ENCODE measurements at regions not wholly inside any gene's neighbourhood (a gene's known extent, or its start where the extent isn't known, plus 50 kb on each side); places are given as distances from the start of the nearest gene placed in this dataset.

- Histone ChIP-seq H3K27ac (ENCODE audit: low read depth, low read length) (no peak overlapping the region), H3K9ac (ENCODE audit: low read length in 5 of 5) (no peak overlapping the region), H3K36me3 (ENCODE audit: control insufficient read depth in 5 of 5, insufficient read depth in 5 of 5, low read length in 5 of 5) (no peaks in the 10 kb centered on the region), H3K9me3 (ENCODE audit: control insufficient read depth in 5 of 5, low read length in 5 of 5) (no peaks in the 10 kb centered on the region), H3K4me3 (ENCODE audit: low read depth in 1 of 5, low read length in 5 of 5) (no peak overlapping the region), H3K4me1 (ENCODE audit: control insufficient read depth in 5 of 5, insufficient read depth in 5 of 5, low read length in 5 of 5) (no peaks in the 10 kb centered on the region), H3K27me3 (ENCODE audit: control insufficient read depth in 5 of 5, insufficient read depth in 4 of 5, low read length in 5 of 5) (no peaks in the 10 kb centered on the region)
Measured at GRCh38 chr13:89011615-89012014, 1340.4 kb downstream of the SLITRK5 start.

DNA sequence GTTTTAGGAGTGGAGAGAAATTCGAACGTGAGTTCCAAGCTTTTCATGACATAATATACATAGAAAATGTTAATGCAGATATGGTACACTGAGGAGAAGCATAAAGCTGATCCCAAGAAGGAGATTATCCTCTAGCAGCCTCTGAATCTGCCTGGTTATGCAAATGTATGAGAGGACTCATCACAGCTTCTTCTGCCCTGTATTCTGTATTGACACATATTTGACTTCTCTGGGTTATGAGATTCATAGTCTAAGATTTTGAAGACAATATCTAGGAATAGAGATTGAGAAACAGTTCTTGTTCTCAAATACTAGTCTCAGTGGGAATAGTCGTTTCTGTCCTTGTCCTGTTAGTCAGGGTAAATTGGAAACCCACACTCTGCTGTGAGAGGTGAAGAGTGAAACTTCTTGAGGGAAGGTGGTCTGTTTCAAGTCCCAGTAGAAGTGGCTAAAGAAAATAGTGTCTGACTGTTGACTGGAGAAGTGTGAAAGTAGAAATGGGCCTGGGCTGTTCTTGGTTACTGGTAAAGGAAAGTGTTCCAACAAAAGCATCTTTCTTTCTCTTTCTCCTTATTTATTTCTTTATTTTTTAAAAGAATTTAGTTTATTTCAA, 1356.6 kb downstream of the SLITRK5 start:
- Histone ChIP-seq H3K27me3 (ENCODE audit: control insufficient read depth in 5 of 5, insufficient read depth in 4 of 5, low read length in 5 of 5) (no peaks in the 10 kb centered on the region), H3K27ac (ENCODE audit: low read depth, low read length) (no peak overlapping the region), H3K4me1 (ENCODE audit: control insufficient read depth in 5 of 5, insufficient read depth in 5 of 5, low read length in 5 of 5) (no peaks in the 10 kb centered on the region), H3K9ac (ENCODE audit: low read length in 5 of 5) (no peak overlapping the region), H3K9me3 (ENCODE audit: control insufficient read depth in 5 of 5, low read length in 5 of 5) (peaks cover 0 to 5% (median 0%) of the 10 kb centered on the region in 5 donors), H3K4me3 (ENCODE audit: low read depth in 1 of 5, low read length in 5 of 5) (no peak overlapping the region), H3K36me3 (ENCODE audit: control insufficient read depth in 5 of 5, insufficient read depth in 5 of 5, low read length in 5 of 5) (no peaks in the 10 kb centered on the region)

DNA sequence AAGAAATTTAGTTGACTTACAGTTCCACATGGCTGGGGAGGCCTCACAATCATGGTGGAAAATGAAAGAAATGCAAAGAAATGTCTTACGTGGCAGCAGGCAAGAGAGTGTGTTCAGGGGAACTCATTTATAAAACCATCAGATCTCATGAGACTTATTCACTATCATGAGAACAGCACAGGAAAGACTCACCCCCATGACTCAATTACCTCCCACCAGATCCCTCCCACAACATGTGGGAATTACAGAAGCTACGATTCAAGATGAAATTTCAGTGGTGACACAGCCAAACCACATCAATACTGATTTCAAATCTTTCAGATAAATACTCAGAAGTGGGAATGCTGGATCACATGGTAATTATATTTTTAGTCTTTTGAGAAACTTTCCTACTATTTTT, 1357.9 kb downstream of the SLITRK5 start:
- Histone ChIP-seq H3K36me3 (ENCODE audit: control insufficient read depth in 5 of 5, insufficient read depth in 5 of 5, low read length in 5 of 5) (no peaks in the 10 kb centered on the region), H3K9ac (ENCODE audit: low read length in 5 of 5) (no peak overlapping the region), H3K4me3 (ENCODE audit: low read depth in 1 of 5, low read length in 5 of 5) (no peak overlapping the region), H3K27me3 (ENCODE audit: control insufficient read depth in 5 of 5, insufficient read depth in 4 of 5, low read length in 5 of 5) (no peaks in the 10 kb centered on the region), H3K4me1 (ENCODE audit: control insufficient read depth in 5 of 5, insufficient read depth in 5 of 5, low read length in 5 of 5) (no peaks in the 10 kb centered on the region), H3K27ac (ENCODE audit: low read depth, low read length) (no peak overlapping the region), H3K9me3 (ENCODE audit: control insufficient read depth in 5 of 5, low read length in 5 of 5) (peaks cover 0 to 12% (median 8%) of the 10 kb centered on the region in 5 donors)

GRCh38 chr13:89034015-89034414, 1362.8 kb downstream of the SLITRK5 start:
- H3K4me1 ChIP-seq (ENCODE audit: control insufficient read depth in 5 of 5, insufficient read depth in 5 of 5, low read length in 5 of 5) = no peaks in the 10 kb centered on the region
- no peak overlapping the region for H3K9ac ChIP-seq (ENCODE audit: low read length in 5 of 5)
- no peak overlapping the region for H3K4me3 ChIP-seq (ENCODE audit: low read depth in 1 of 5, low read length in 5 of 5)
- H3K27ac ChIP-seq (ENCODE audit: low read depth, low read length) = no peak overlapping the region
- H3K27me3 ChIP-seq (ENCODE audit: control insufficient read depth in 5 of 5, insufficient read depth in 4 of 5, low read length in 5 of 5) = no peaks in the 10 kb centered on the region
- no peaks in the 10 kb centered on the region for H3K36me3 ChIP-seq (ENCODE audit: control insufficient read depth in 5 of 5, insufficient read depth in 5 of 5, low read length in 5 of 5)
- peaks cover 0 to 14% (median 12%) of the 10 kb centered on the region in 5 donors for H3K9me3 ChIP-seq (ENCODE audit: control insufficient read depth in 5 of 5, low read length in 5 of 5)

- Histone ChIP-seq H3K27me3 (ENCODE audit: control insufficient read depth in 5 of 5, insufficient read depth in 4 of 5, low read length in 5 of 5) (no peaks in the 10 kb centered on the region), H3K27ac (ENCODE audit: low read depth, low read length) (no peak overlapping the region), H3K4me1 (ENCODE audit: control insufficient read depth in 5 of 5, insufficient read depth in 5 of 5, low read length in 5 of 5) (no peaks in the 10 kb centered on the region), H3K9ac (ENCODE audit: low read length in 5 of 5) (no peak overlapping the region), H3K4me3 (ENCODE audit: low read depth in 1 of 5, low read length in 5 of 5) (no peak overlapping the region), H3K9me3 (ENCODE audit: control insufficient read depth in 5 of 5, low read length in 5 of 5) (no peaks in the 10 kb centered on the region), H3K36me3 (ENCODE audit: control insufficient read depth in 5 of 5, insufficient read depth in 5 of 5, low read length in 5 of 5) (no peaks in the 10 kb centered on the region)
Measured at GRCh38 chr13:89052699-89053098, 1381.5 kb downstream of the SLITRK5 start.

DNA sequence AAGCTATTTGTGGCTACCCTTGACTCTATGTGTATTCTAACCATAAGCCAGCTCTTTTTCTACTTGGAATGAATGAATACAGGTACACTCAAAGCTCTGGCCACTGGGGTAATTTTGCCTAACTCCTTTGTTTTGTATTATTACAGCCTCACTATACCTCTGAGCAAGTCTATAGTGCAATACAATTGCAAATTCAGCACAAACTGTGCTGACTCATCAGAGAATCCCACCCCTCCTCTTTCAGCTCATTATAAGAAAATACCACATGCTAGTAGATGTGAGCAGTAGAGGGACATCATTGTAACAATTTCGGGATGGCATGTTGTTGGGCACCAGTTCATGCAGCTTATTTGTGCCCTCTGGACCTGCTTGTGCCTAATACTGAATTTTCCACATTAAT, 1382.2 kb downstream of the SLITRK5 start:
- no peaks in the 10 kb centered on the region for H3K36me3 ChIP-seq (ENCODE audit: control insufficient read depth in 5 of 5, insufficient read depth in 5 of 5, low read length in 5 of 5)
- H3K27me3 ChIP-seq (ENCODE audit: control insufficient read depth in 5 of 5, insufficient read depth in 4 of 5, low read length in 5 of 5) = no peaks in the 10 kb centered on the region
- H3K4me1 ChIP-seq (ENCODE audit: control insufficient read depth in 5 of 5, insufficient read depth in 5 of 5, low read length in 5 of 5) = no peaks in the 10 kb centered on the region
- no peaks in the 10 kb centered on the region for H3K9me3 ChIP-seq (ENCODE audit: control insufficient read depth in 5 of 5, low read length in 5 of 5)
- no peak overlapping the region for H3K27ac ChIP-seq (ENCODE audit: low read depth, low read length)
- no peak overlapping the region for H3K4me3 ChIP-seq (ENCODE audit: low read depth in 1 of 5, low read length in 5 of 5)
- H3K9ac ChIP-seq (ENCODE audit: low read length in 5 of 5) = no peak overlapping the region

- Histone ChIP-seq H3K4me3 (ENCODE audit: low read depth in 1 of 5, low read length in 5 of 5) (no peak overlapping the region), H3K9ac (ENCODE audit: low read length in 5 of 5) (no peak overlapping the region), H3K27ac (ENCODE audit: low read depth, low read length) (no peak overlapping the region), H3K4me1 (ENCODE audit: control insufficient read depth in 5 of 5, insufficient read depth in 5 of 5, low read length in 5 of 5) (no peaks in the 10 kb centered on the region), H3K27me3 (ENCODE audit: control insufficient read depth in 5 of 5, insufficient read depth in 4 of 5, low read length in 5 of 5) (no peaks in the 10 kb centered on the region), H3K9me3 (ENCODE audit: control insufficient read depth in 5 of 5, low read length in 5 of 5) (no peaks in the 10 kb centered on the region), H3K36me3 (ENCODE audit: control insufficient read depth in 5 of 5, insufficient read depth in 5 of 5, low read length in 5 of 5) (no peaks in the 10 kb centered on the region)
Measured at GRCh38 chr13:89057274-89057673, 1386.1 kb downstream of the SLITRK5 start.

GRCh38 chr13:89057862-89058261, 1386.7 kb downstream of the SLITRK5 start:
- Histone ChIP-seq H3K9me3 (ENCODE audit: control insufficient read depth in 5 of 5, low read length in 5 of 5) (peaks cover 0 to under 1% (median 0%) of the 10 kb centered on the region in 5 donors), H3K4me3 (ENCODE audit: low read depth in 1 of 5, low read length in 5 of 5) (no peak overlapping the region), H3K4me1 (ENCODE audit: control insufficient read depth in 5 of 5, insufficient read depth in 5 of 5, low read length in 5 of 5) (no peaks in the 10 kb centered on the region), H3K27me3 (ENCODE audit: control insufficient read depth in 5 of 5, insufficient read depth in 4 of 5, low read length in 5 of 5) (no peaks in the 10 kb centered on the region), H3K36me3 (ENCODE audit: control insufficient read depth in 5 of 5, insufficient read depth in 5 of 5, low read length in 5 of 5) (no peaks in the 10 kb centered on the region), H3K9ac (ENCODE audit: low read length in 5 of 5) (no peak overlapping the region), H3K27ac (ENCODE audit: low read depth, low read length) (no peak overlapping the region)

DNA sequence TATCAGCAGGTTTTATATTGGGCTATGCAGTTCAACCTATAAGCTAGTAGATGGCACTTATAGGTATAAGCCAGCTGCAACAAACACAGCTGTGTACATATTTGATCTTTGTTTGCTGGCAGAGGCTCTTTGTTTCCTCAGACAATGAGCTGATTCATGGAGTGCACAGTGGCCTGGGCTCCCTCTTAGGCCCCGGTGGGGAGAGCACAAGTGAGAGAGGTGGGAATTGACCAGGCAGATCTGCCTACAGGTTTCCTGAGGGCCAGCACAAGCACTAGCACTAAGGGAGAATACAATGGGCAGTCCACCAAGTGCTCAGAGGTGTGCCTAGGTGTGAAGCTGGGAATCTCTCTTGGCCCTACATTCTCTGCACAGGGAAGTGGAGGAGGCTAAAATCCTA, 1390.7 kb downstream of the SLITRK5 start:
- no peaks in the 10 kb centered on the region for H3K4me1 ChIP-seq (ENCODE audit: control insufficient read depth in 5 of 5, insufficient read depth in 5 of 5, low read length in 5 of 5)
- no peaks in the 10 kb centered on the region for H3K36me3 ChIP-seq (ENCODE audit: control insufficient read depth in 5 of 5, insufficient read depth in 5 of 5, low read length in 5 of 5)
- H3K27me3 ChIP-seq (ENCODE audit: control insufficient read depth in 5 of 5, insufficient read depth in 4 of 5, low read length in 5 of 5) = no peaks in the 10 kb centered on the region
- no peak overlapping the region for H3K27ac ChIP-seq (ENCODE audit: low read depth, low read length)
- H3K4me3 ChIP-seq (ENCODE audit: low read depth in 1 of 5, low read length in 5 of 5) = no peak overlapping the region
- H3K9ac ChIP-seq (ENCODE audit: low read length in 5 of 5) = no peak overlapping the region
- peaks cover 0 to 6% (median 0%) of the 10 kb centered on the region in 5 donors for H3K9me3 ChIP-seq (ENCODE audit: control insufficient read depth in 5 of 5, low read length in 5 of 5)

DNA sequence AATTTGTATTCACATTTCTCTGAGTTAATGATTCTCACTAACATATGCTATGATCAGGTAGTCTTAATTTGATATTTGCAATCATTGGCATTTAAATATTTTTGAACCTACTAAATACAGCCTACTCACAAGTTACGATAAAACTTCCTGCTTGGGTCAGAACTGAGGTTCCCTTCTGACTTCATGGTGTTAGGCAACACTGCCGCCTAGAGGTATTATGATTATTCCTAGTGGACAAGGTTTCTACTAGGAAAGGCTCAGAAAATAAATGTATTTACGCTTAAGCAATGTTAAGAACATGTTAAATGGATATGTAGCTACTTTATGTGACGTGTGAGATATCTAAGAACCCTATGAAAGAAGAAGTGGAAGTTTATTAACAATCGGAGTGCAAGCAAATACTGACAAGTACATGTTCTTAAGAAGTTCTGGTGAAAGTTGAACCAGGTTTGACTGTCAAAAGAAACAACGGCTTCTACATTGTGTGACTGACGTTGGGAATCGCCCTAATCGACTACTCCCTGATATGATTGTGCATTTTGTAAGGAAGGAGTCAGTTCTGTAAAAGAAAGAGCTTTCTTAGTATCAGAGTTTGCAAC, 1395.8 kb downstream of the SLITRK5 start:
- H3K36me3 ChIP-seq (ENCODE audit: control insufficient read depth in 5 of 5, insufficient read depth in 5 of 5, low read length in 5 of 5) = no peaks in the 10 kb centered on the region
- no peaks in the 10 kb centered on the region for H3K27me3 ChIP-seq (ENCODE audit: control insufficient read depth in 5 of 5, insufficient read depth in 4 of 5, low read length in 5 of 5)
- H3K27ac ChIP-seq (ENCODE audit: low read depth, low read length) = no peak overlapping the region
- no peaks in the 10 kb centered on the region for H3K4me1 ChIP-seq (ENCODE audit: control insufficient read depth in 5 of 5, insufficient read depth in 5 of 5, low read length in 5 of 5)
- no peak overlapping the region for H3K9ac ChIP-seq (ENCODE audit: low read length in 5 of 5)
- H3K4me3 ChIP-seq (ENCODE audit: low read depth in 1 of 5, low read length in 5 of 5) = no peak overlapping the region
- peaks cover 0 to 6% (median 0%) of the 10 kb centered on the region in 5 donors for H3K9me3 ChIP-seq (ENCODE audit: control insufficient read depth in 5 of 5, low read length in 5 of 5)

All from subcutaneous abdominal adipose tissue (tissue), 5 donors.